HG03521 (cell line): ENCODE measurements at regions not wholly inside any gene's neighbourhood (a gene's known extent, or its start where the extent isn't known, plus 50 kb on each side); places are given as distances from the start of the nearest gene placed in this dataset.
"Not testable (repeated sequence)": the region's sequence is repeated elsewhere in the genome, so short reads cannot be mapped to it uniquely, and the experiment has no call there.

ENCODE experiments used
- ATAC-seq: cut with Tn5 transposase; IDR thresholded peaks from one replicate; pipeline ENCODE4 v1.9.1; 2021; ENCODE audit warnings: mild to moderate bottlenecking, moderate library complexity; ENCODE audit not compliant: unreplicated experiment

DNA sequence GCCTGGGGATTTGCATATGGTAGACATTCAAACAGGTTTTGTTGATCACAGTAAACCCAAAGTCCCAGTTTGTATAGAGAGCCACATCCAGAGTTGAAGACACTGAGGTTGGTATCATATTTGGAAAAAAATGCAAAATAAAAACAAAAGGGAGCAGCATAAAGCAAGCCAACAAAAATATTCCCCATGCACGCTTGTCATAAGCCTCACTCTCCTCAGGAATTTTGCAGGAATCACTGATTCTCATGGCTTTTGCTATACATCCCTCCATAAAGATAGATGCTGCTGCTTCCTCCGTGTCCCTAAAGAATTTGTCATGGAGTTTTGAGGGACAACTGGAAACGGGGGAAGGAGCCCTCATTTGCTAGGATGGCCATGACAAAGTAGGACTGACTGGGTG is 108.8 kb upstream of the TCF4 start:
- ATAC-seq: no peak

DNA sequence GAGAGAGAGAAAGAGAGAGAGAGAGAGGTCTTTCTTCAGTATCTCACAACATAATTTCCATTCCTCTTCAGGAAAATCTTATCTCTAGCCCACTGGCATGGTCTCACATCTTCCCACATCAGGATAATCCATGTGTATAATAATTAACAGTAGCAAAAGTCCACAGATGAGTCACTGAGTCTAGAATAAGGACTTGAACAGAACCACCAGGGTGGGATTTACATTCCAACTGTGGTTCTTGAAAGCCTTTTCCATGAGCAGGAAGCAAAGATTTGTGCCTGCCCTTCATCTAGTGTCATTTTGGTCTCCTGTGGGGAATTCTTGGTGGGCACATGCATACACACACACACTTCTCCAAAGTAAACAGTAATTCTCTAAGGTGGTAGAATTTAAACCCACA is 107.1 kb upstream of the TCF4 start:
- no peak for ATAC-seq

DNA sequence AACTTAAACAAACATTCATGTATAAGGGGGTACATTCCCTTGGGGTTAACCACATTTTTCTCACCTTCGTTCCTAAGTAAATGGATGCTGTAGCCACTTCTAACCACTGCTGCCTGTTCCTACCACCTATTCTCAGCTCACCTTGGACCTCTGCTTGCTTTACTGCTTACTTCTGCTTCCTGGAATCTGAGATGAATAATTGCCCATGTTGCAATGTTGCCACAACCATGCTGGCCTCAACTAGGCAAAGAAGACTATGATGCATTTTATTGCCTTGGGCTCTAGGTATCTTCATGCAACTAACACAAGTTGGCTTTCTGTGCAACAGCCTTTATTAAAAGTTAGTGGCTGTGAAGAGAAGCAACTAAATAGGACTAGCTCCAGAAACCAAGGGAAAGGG is 106.3 kb upstream of the TCF4 start:
- no peak for ATAC-seq

DNA sequence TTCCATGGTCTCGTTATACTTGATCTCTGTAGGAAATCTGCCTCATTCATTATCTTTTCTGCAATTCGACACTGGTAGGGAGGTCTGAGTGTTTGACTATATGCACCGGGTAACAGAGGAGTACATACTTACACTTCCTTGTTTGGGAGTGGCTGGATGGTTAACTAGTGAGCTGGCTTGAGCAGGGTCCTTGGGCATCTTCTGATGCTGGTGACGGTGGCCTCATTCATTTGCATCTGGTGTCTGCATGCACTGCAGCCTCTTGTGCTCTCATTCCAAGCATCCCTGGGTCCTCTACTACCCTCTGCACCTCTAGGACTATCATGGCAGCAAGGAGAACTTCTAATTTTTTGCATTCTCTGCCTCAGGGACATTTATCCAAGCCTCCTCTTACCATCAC is 100.0 kb upstream of the TCF4 start:
- no peak for ATAC-seq

DNA sequence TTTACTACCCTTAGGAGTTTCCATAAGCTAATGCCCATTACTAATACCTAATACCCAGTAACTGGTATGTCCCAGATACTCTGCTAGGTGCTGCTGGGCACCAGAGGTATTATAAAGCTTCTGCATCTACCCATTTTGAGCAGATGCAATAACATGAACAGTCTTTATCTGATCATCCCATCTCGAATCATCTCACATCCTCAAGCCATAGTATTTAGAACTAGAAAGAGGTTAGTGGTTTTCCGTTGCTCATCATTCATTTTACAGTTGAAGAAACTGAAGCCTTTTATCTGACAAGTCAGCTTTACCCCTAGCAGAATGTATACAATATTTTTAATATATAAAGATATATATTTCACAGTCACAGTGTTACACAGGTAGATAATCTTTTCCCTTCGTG is 99.1 kb upstream of the TCF4 start:
- ATAC-seq: no peak

DNA sequence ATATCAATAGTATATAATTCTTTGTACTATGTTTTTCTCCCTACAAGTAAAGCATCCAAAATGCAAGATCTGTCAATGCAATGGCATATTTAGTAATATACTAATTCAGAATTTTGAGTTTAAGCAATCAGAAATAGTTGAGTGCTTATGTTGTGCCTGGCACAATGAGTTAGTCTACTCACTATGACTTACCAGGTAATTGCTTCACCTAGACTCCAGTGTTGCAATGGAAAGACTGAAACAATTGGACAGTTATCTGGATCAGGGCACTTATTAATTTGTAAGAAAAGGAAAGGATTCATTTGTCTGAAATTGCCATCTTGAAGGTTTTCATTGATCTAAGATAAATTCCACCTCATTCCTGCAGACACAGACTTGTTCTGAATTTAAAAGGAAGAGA is 97.6 kb upstream of the TCF4 start:
- no peak for ATAC-seq

DNA sequence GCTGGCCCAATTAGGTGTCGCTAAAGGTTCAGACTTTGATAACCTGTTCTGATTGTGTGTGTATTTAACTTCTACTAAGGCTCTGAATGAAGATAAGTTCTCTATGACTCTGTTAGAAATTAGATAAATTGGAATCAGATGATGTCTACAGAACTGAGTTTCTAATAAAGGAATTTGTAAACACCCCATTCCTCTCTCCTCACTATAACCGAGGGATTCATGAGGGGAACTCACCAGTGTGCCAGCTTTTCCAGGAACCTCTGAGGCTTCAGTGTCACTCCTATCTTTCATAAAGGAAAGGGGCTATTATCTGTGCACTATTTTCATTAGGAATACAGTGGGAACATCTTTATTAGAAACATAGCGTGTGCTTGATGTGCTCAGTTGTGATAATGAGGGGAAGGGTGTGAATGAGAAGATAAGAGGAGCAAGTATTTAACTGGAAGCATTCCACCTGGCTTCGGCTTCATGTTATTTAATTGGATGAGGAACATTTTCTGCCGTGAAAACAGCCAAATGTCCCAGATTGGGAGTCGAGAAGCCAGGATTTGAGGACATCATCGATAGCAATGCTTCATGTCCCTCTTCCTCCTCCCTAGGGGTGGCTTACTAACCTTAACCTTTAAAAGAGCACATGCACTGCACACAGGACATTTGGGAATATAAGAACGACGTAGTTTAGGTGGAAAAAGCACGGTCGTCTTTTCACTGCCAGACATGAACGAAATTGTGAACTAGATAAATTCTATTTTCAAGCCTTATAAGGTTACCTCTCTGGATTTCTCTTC is 84.8 kb upstream of the TCF4 start:
- no peak for ATAC-seq

DNA sequence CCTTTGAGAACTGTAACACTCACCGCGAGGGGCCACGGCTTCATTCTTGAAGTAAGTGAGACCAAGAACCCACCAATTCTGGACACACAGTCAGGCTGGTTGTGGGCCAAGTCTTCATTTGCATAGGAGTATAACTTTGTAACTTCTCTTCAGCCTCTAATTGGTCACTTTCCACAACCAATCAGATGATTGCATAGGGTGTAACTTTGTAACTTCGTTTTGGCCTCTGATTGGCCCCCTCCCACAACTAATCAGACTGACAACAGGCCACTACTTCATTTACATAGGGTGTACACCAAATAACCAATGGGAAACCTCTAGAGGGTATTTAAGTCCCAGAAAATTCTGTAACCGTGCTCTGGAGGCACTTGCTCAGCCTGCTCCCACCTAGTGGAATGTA is 77.5 kb upstream of the TCF4 start:
- no peak for ATAC-seq

DNA sequence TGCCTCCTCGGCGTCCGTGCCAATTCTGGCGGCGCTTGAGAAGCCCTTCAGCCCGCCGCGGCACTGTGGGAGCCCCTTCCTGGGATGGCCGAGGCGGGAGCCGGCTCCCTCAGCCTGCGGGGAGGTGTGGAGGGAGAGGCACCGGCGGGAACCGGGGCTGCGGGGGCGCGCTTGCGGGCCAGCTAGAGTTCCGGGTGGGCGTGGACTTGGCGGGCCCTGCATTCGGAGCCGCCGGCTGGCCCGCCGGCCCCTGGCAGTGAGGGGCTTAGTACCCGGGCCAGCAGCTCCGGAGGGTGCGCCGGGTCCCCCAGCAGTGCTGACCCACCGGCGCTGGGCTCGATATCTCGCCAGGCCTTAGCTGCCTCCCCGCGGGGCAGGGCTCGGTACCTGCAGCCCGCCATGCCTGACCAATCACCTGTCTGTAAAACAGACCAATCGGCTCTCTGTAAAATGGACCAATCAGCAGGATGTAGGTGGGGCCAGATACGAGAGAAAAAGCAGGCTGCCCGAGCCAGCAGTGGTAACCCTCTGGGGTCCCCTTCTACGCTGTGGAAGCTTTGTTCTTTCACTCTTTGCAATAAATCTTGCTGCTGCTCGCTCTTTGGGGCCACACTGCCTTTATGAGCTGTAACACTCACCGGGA is 76.9 kb upstream of the TCF4 start:
- not testable (repeated sequence) for ATAC-seq

DNA sequence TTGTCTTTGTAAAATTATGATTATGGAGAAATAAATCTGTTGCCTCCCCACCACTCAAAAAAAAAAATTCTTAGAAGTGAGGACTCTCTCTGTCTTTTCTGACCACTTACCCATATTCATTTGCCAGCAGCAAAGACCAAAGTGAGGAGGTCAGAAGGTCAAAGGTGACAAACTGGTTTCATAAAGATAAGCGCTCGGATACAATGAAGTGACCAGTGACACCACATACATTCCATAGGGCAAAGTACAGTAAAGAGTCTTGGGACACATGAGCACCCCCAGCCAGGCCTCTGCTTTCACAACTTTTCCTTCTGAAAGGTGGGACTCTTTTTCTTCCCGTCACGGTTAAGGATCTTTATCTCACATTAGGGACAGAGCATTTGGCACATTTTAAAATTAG is 75.9 kb upstream of the TCF4 start:
- no peak for ATAC-seq

DNA sequence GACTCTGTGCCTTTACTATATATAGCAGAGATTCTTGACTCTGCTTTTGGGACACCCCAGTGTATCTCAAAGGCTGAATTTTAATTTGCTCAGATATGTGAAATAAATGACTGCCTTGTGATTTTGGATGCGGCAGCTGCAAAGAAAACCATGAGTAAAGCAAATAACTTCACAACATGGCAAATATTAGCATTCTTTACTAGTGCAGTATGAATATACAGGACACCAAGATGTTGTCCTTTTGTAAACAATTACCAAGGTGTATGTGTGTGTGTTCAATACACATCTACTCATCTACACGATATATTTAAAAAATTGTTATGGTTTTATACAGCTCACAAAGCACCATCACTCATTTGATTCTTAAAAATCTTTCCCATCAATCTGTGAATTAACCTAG is 70.6 kb upstream of the TCF4 start:
- no peak for ATAC-seq

DNA sequence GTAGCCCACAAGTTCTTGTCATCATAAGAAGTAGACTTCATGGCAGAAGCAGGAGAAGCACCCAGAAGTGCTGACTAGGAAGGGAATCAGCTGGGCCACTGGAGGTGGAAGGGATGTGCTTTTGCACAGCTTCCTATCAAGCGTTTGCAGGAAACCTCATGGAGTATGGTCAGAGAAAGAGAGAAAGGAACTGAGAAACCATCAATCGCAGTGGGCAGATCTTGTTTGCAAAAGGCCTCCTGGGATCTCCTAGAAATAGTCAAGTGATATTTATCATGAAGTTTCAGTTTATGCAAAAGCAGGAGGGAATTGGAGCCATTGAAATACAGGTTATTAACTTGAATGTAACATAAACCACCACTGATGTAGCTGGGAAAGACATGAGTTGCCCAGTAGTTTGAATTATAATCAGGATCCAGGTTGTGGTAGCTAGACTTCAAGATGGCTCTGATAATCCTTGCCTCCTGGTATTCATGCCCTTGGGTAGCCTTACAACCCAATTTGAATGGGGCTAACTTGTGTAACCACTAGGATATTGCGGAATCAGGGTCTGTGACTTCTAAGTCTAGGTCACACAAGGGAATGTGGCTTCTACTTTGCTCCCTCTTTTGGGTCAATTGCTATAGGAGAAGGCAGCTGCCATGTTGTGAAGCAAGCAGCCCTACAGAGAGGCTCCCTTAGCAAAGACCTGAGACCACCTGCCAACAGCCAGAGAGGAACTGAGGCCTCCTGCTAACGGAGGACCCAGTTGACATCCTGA is 69.8 kb upstream of the TCF4 start:
- no peak for ATAC-seq

DNA sequence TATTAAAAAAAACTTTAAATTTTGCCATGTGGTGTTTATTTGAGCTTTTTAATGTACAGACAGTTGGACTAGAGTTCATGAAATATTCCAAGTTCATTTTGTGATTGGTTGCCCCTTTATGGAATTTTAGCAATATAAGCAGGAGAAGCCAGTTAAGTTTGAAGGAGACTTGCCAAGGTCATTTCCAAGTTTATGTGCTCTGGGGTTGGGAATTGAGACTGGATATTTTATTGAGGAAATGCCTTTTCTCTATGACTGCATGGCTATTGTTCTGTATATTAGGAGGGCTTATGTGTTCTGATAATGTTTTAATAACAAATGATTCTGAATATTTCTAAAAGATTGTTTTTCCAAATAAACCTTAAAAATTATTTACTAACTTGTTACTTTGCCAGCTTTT is 67.0 kb upstream of the TCF4 start:
- ATAC-seq: no peak

DNA sequence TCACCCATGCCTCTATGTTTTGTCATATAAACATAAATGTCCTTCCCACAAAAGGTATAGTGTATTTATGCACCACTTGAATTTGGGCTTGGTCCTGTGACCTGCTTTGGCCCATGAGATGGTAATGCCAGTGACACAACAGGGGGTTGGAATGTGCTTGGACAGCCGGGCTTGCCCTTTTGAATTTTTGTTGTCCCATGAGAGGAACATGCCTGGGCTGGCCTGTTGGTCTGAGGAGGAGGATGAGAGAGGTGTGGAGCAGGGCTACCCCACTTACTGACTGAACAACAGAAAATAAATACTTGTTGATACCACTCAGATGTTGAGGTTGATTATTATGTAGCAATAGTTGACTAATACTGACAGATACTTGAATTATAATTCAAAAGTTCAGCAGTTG is 63.2 kb upstream of the TCF4 start:
- no peak for ATAC-seq

DNA sequence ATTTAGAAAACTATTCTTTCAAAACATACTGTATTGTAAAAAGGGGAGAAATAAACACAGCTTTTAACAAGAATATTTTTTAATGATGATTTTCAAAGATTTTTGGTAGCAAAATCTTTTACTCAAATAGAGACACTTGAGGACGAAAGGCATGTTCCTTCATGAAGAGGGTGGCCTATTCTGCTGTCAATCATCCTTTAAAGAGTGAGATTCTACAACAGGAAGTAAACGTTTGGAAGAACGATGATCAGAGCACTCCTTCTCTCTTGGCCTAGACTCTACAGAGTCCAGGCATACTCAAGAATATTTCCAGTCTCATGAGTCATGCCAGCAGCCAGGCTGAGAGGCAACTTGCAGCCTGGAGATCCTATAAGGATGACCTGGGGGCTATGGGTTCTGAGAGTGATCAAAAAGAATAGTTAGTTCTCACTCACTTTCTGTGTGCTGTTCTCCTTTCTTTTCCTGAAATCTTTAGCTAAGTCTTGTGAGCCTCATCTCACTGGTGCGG is 62.4 kb upstream of the TCF4 start:
- ATAC-seq: no peak

DNA sequence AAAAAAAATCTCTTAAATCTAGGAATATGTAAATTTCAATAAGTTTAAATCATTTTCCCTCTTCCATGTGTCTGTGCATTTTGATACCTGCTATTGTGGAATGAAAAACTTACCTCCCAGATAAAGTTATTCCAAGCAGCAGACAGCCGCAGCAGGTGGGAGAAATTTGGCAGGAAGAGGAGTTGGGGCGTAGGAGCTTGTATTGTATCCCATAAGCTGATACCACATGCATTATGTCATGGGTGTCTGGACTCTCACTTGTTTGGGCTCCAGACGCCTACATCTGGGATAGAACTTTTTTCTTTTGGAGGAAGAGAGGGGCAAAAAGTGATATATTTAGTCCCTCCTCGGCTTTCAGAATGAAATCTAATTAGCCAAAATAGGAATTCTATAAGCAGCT is 59.3 kb upstream of the TCF4 start:
- ATAC-seq: no peak

DNA sequence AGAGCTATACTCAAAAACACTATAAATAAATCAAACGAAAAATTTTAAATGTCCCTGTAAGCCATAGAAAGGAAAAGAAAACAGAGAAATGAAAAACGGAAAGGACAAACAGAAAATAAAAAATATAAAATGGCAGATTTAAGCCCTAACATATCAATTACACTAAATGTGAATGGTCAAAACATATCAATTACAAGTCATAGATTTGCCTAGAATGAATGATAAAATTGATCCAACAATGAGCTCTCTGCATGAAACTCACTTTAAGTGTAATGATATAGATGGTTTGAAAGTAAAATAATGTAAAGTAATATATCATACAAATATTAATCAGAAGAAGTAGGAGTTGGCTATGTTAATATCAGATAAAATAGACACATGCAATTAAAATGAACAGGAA is 54.2 kb upstream of the TCF4 start:
- ATAC-seq: no peak

DNA sequence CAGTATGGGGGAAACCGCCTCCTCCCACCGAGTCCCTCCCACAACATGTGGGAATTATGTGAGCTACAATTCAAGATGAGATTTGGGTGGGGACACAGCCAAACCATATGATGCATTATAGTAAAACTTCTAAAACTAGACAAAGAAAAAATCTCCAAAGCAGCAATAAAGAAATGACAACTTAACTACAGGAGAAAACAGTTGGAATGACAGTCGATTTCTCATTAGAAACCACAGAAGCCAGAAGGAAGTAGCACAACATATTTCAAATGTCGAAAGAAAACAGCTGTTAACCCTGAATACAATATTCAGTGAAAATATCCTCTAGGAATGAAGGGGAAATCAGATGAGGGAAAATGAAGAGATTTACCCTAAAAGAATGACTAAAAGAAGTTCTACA is 53.5 kb upstream of the TCF4 start:
- ATAC-seq: no peak
